NCI-H446 (cell line): ENCODE measurements at regions not wholly inside any gene's neighbourhood (a gene's known extent, or its start where the extent isn't known, plus 50 kb on each side); places are given as distances from the start of the nearest gene placed in this dataset.
"Not testable (repeated sequence)": the region's sequence is repeated elsewhere in the genome, so short reads cannot be mapped to it uniquely, and the experiment has no call there.

Source experiments
- DNase-seq, 2 experiments: peaks; one replicate each; lab custom pipeline; 2025; lab: John Stamatoyannopoulos, UW

- no peak for DNase-seq
These were observed 1144.8 kb downstream of the EPHA7 start for GRCh38 chr6:92274588-92274987.

- no peak for DNase-seq
These were observed 1145.7 kb downstream of the EPHA7 start for GRCh38 chr6:92273694-92274093.

GRCh38 chr6:92271091-92271490, 1148.3 kb downstream of the EPHA7 start:
- DNase-seq, result no peak

GRCh38 chr6:92270365-92270764, 1149.0 kb downstream of the EPHA7 start:
- DNase-seq, result no peak

- DNase-seq, result no peak
These were observed 1152.0 kb downstream of the EPHA7 start for GRCh38 chr6:92267335-92267734.

GRCh38 chr6:92263864-92264263, 1155.5 kb downstream of the EPHA7 start:
- no peak for DNase-seq

GRCh38 chr6:92259171-92259570, 1160.2 kb downstream of the EPHA7 start:
- DNase-seq, result no peak

GRCh38 chr6:92243315-92243714, 1176.0 kb downstream of the EPHA7 start:
- no peak for DNase-seq

- DNase-seq, result no peak
These were observed 1188.1 kb downstream of the EPHA7 start for GRCh38 chr6:92231171-92231701.

- not testable (repeated sequence) for DNase-seq
These were observed 1199.4 kb downstream of the EPHA7 start for GRCh38 chr6:92219987-92220386.

GRCh38 chr6:92216717-92217116, 1202.6 kb downstream of the EPHA7 start:
- no peak for DNase-seq

- DNase-seq, result no peak
These were observed 1217.7 kb downstream of the EPHA7 start for GRCh38 chr6:92201618-92202017.

GRCh38 chr6:92196325-92196724, 1223.0 kb downstream of the EPHA7 start:
- peak; percentile 1 to 35 for DNase-seq

- DNase-seq, result no peak
These were observed 1223.6 kb downstream of the EPHA7 start for GRCh38 chr6:92195796-92196195.

GRCh38 chr6:92188016-92188415, 1231.3 kb downstream of the EPHA7 start:
- DNase-seq, result no peak

- DNase-seq, result no peak
These were observed 1234.4 kb downstream of the EPHA7 start for GRCh38 chr6:92184933-92185332.

- no peak for DNase-seq
These were observed 1238.0 kb downstream of the EPHA7 start for GRCh38 chr6:92181347-92181746.

GRCh38 chr6:92180090-92180489, 1239.3 kb downstream of the EPHA7 start:
- no peak for DNase-seq

GRCh38 chr6:92176666-92177065, 1242.7 kb downstream of the EPHA7 start:
- DNase-seq, result no peak

- no peak for DNase-seq
These were observed 1244.8 kb downstream of the EPHA7 start for GRCh38 chr6:92174398-92175073.

- peak; percentile 11 to 21 for DNase-seq
These were observed 1249.9 kb downstream of the EPHA7 start for GRCh38 chr6:92169506-92169905.

- no peak for DNase-seq
These were observed 1252.7 kb downstream of the EPHA7 start for GRCh38 chr6:92166666-92167065.

- no peak for DNase-seq
These were observed 1257.4 kb downstream of the EPHA7 start for GRCh38 chr6:92161953-92162352.

- no peak for DNase-seq
These were observed 1259.1 kb downstream of the EPHA7 start for GRCh38 chr6:92160226-92160625.
